AG04450 (cell line): ENCODE measurements at regions not wholly inside any gene's neighbourhood (a gene's known extent, or its start where the extent isn't known, plus 50 kb on each side); places are given as distances from the start of the nearest gene placed in this dataset.
"Not testable (repeated sequence)": the region's sequence is repeated elsewhere in the genome, so short reads cannot be mapped to it uniquely, and the experiment has no call there.

Experiments used
- CTCF ChIA-PET: fragments of 300-600, 350-600 bp; formaldehyde crosslinking; extraction: SDS; loops from one replicate; lab custom pipeline; 2022; ENCODE audit warnings: antibody characterized with exemption, inconsistent platforms; lab: Charles Lee
- POLR2A ChIA-PET: fragments of 350-600 bp; formaldehyde crosslinking; extraction: SDS; loops from one replicate; lab custom pipeline; 2021; ENCODE audit warnings: antibody characterized with exemption, inconsistent platforms; lab: Yijun Ruan, JAX
- DNase-seq: peaks from one replicate; pipeline ENCODE4 v3.0.0-alpha.2; 2011; ENCODE audit warnings: low read depth, low spot score
- H3K27ac ChIP-seq: one replicate; pipeline ENCODE4 v1.5.1; 2012; ENCODE audit warnings: low read depth, low read length, control low read depth
- H3K27me3 ChIP-seq: one replicate; pipeline ENCODE4 v1.6.0; 2012; ENCODE audit warnings: low read length; ENCODE audit not compliant: control insufficient read depth, insufficient read depth
- H3K4me3 ChIP-seq: 2 replicates; pipeline ENCODE4 v1.5.1; 2011; ENCODE audit warnings: mild to moderate bottlenecking, low read depth, low read length, control low read depth
- H3K9me3 ChIP-seq: 2 replicates; pipeline ENCODE4 v1.5.1; 2012; ENCODE audit warnings: low read length; ENCODE audit not compliant: control insufficient read depth, insufficient read depth
- CTCF ChIP-seq: IDR thresholded peaks from 2 replicates; pipeline ENCODE4 v1.5.1; 2011; ENCODE audit warnings: low read depth, low read length, control low read depth, inconsistent platforms

GRCh38 chr2:123609077-123609476, 416.0 kb upstream of the CNTNAP5 start:
- Histone ChIP-seq H3K27me3 (no peaks in the 10 kb centered on the region), H3K27ac (no peak overlapping the region), H3K4me3 (no peak overlapping the region), H3K9me3 (peaks cover 11% of the 10 kb centered on the region)
- POLR2A ChIA-PET: no interaction called here
- CTCF ChIA-PET: no interaction called here
- no peak for DNase-seq
- TF ChIP-seq CTCF: no peak

- H3K9me3 ChIP-seq: peaks cover 11% of the 10 kb centered on the region; the same call in 1 of the 2 replicates
- TF ChIP-seq CTCF: no peak
- H3K27me3 ChIP-seq: no peaks in the 10 kb centered on the region
- POLR2A ChIA-PET: no interaction called here
- H3K27ac ChIP-seq: no peak overlapping the region
- DNase-seq: no peak
- no peak overlapping the region for H3K4me3 ChIP-seq
- CTCF ChIA-PET: no interaction called here
These were observed 410.5 kb upstream of the CNTNAP5 start for GRCh38 chr2:123614596-123614995.

- CTCF ChIA-PET, H3K4me3 ChIP-seq, H3K9me3 ChIP-seq, DNase-seq, H3K27ac ChIP-seq, POLR2A ChIA-PET, H3K27me3 ChIP-seq: not testable (repeated sequence)
These were observed 406.4 kb upstream of the CNTNAP5 start for GRCh38 chr2:123618642-123619041.

- no peak overlapping the region for H3K4me3 ChIP-seq
- ChIA-PET POLR2A (no interaction called here), CTCF (no interaction called here)
- no peaks in the 10 kb centered on the region for H3K27me3 ChIP-seq
- no peak for DNase-seq
- no peaks in the 10 kb centered on the region; the same call in 1 of the 2 replicates for H3K9me3 ChIP-seq
- H3K27ac ChIP-seq: no peak overlapping the region
- TF ChIP-seq CTCF: no peak
These were observed 400.3 kb upstream of the CNTNAP5 start for GRCh38 chr2:123624816-123625215.

GRCh38 chr2:123636232-123636631, 388.9 kb upstream of the CNTNAP5 start:
- no peak overlapping the region for H3K4me3 ChIP-seq
- H3K27ac ChIP-seq: no peak overlapping the region
- no peak for TF ChIP-seq CTCF
- CTCF ChIA-PET: no interaction called here
- DNase-seq: no peak
- no peaks in the 10 kb centered on the region for H3K27me3 ChIP-seq
- no peaks in the 10 kb centered on the region for H3K9me3 ChIP-seq
- POLR2A ChIA-PET: no interaction called here

GRCh38 chr2:123640685-123641335, 384.3 kb upstream of the CNTNAP5 start:
- H3K27me3 ChIP-seq: no peaks in the 10 kb centered on the region
- no peak for DNase-seq
- no peak overlapping the region for H3K4me3 ChIP-seq
- no peak for TF ChIP-seq CTCF
- no peaks in the 10 kb centered on the region; the same call in 1 of the 2 replicates for H3K9me3 ChIP-seq
- H3K27ac ChIP-seq: no peak overlapping the region
- ChIA-PET CTCF (no interaction called here), POLR2A (no interaction called here)
